ENCODE measurements at regions not wholly inside any gene's neighbourhood (a gene's known extent, or its start where the extent isn't known, plus 50 kb on each side); places are given as distances from the start of the nearest gene placed in this dataset.

DNA sequence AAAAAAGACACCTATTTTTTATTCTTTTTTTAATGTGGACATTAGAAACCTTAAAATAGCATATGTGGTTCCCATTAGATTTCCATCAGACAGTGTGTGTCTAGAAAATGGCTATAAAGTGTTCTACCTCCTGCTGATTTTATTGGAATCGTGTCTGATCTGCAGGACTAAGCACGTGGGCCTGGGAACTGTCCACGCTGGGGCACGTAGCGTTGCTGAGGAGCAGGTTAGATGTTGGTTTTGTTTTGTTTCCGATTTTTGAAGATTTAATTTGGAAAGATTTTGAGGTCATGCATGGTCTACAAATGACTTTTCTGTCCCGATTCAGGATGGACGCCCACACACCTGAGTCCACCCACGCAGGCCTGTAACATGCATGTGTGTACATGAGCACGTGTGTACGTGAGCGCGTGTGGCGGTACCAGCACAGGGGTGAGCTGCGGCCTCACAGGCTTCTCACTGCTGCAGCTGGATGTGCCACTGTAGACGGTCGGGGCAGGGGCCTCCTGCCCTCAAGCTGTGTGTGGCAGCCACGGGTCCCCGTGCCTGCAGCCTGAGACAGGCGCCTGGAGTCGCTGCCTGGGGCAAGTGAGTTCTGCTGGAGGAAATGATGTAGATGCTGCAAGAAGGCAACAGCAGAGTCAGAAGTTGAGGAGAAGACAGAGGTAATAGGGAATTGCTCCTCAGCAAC lies 99.7 kb upstream of the CTDP1 start:
- Histone ChIP-seq H4K20me1 (ENCODE audit: insufficient read depth, low read length) (no peaks in the 10 kb centered on the region), H3K36me3 (ENCODE audit: insufficient read depth, low read length) (no peaks in the 10 kb centered on the region), H2AFZ (ENCODE audit: low read length) (no peak overlapping the region), H3K9me2 (ENCODE audit: insufficient read depth, low read length) (no peaks in the 10 kb centered on the region), H3K9me3 (ENCODE audit: low read length) (no peaks in the 10 kb centered on the region), H3K79me2 (ENCODE audit: insufficient read depth, low read depth, low read length) (no peaks in the 10 kb centered on the region), H3K4me3 (ENCODE audit: low read depth, low read length, poor library complexity, severe bottlenecking) (no peak overlapping the region), H3K4me1 (ENCODE audit: insufficient read depth, low read length, poor library complexity, severe bottlenecking) (no peaks in the 10 kb centered on the region), H3K27ac (ENCODE audit: low read depth, low read length, poor library complexity, severe bottlenecking) (no peak overlapping the region), H3K4me2 (ENCODE audit: low read length) (no peak overlapping the region)
- POLR2A ChIA-PET: no interaction called here
- no peak for DNase-seq (ENCODE audit: low spot score)
- BruUV-seq (replicated peaks): no TSS peak
- no peak for TF ChIP-seq EZH2phosphoT487 (IDR thresholded peaks at IDR 0.05; ENCODE audit: borderline replicate concordance, low read depth, low read length)
- TF ChIP-seq CTCF (conservative IDR thresholded peaks at IDR 0.05; ENCODE audit: low read length): no peak
- intact Hi-C loops (cut with micrococcal nuclease; ENCODE audit: unreplicated experiment): no loop called here
- CTCF ChIA-PET (ENCODE audit: unreplicated experiment): no interaction called here

DNA sequence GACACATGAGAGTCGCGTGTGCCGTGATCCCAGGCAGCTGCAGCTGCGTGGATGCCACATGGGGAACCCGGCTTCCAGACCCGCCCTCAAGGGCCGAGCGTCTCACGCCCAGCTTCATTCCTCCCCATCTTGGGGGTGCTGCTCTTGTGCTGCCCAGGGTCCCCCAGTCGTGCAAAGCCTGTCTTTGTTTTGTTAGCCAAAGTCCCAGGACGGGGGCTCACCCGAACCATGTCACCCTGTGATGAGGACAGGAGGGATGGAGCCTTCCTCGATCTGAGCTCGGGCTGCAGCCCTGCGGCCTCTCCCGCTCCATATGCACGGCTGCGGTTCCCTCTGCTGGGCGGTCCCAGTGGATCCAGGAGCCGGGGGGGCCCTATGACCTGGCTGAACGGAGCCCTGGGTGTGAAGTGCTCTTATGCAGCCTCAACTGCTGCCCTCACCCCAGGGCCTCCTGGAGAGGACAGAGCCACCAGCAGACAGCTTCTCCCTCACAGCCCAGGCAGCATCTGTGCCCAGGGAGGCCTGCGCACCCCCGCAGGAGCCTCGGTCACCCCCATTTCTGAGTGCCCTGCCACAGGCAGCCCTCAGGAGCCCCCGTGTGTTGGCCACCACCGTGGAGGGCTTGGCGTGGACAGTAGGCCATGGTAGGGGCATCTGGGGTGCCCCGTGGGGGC lies 99.0 kb upstream of the CTDP1 start:
- no peaks in the 10 kb centered on the region for H3K4me1 ChIP-seq (ENCODE audit: insufficient read depth, low read length, poor library complexity, severe bottlenecking)
- no peaks in the 10 kb centered on the region for H3K9me3 ChIP-seq (ENCODE audit: low read length)
- H3K4me2 ChIP-seq (ENCODE audit: low read length): no peak overlapping the region
- no peak overlapping the region for H2AFZ ChIP-seq (ENCODE audit: low read length)
- BruUV-seq (replicated peaks): no TSS peak
- H4K20me1 ChIP-seq (ENCODE audit: insufficient read depth, low read length): no peaks in the 10 kb centered on the region
- ChIA-PET POLR2A (interaction anchor here (0.6 kb wide), 1 partner anchor 376 kb away, joined by 4 read pairs; no protein-coding TSS in a partner anchor), CTCF (ENCODE audit: unreplicated experiment) (no interaction called here)
- H3K9me2 ChIP-seq (ENCODE audit: insufficient read depth, low read length): no peaks in the 10 kb centered on the region
- no peaks in the 10 kb centered on the region for H3K79me2 ChIP-seq (ENCODE audit: insufficient read depth, low read depth, low read length)
- intact Hi-C loops (cut with micrococcal nuclease; ENCODE audit: unreplicated experiment): no loop called here
- H3K27ac ChIP-seq (ENCODE audit: low read depth, low read length, poor library complexity, severe bottlenecking): no peak overlapping the region
- TF ChIP-seq CTCF (conservative IDR thresholded peaks at IDR 0.05; ENCODE audit: low read length): no peak
- TF ChIP-seq EZH2phosphoT487 (IDR thresholded peaks at IDR 0.05; ENCODE audit: borderline replicate concordance, low read depth, low read length): no peak
- H3K36me3 ChIP-seq (ENCODE audit: insufficient read depth, low read length): no peaks in the 10 kb centered on the region
- no peak for DNase-seq (ENCODE audit: low spot score)
- no peak overlapping the region for H3K4me3 ChIP-seq (ENCODE audit: low read depth, low read length, poor library complexity, severe bottlenecking)

GRCh38 chr18:79581406-79581805 lies 98.2 kb upstream of the CTDP1 start:
- TF ChIP-seq CTCF (conservative IDR thresholded peaks at IDR 0.05; ENCODE audit: low read length): no peak
- no peak for TF ChIP-seq EZH2phosphoT487 (IDR thresholded peaks at IDR 0.05; ENCODE audit: borderline replicate concordance, low read depth, low read length)
- no peak for DNase-seq (ENCODE audit: low spot score)
- no peaks in the 10 kb centered on the region for H3K4me1 ChIP-seq (ENCODE audit: insufficient read depth, low read length, poor library complexity, severe bottlenecking)
- no peaks in the 10 kb centered on the region for H4K20me1 ChIP-seq (ENCODE audit: insufficient read depth, low read length)
- H2AFZ ChIP-seq (ENCODE audit: low read length): no peak overlapping the region
- BruUV-seq (replicated peaks): no TSS peak
- no peak overlapping the region for H3K27ac ChIP-seq (ENCODE audit: low read depth, low read length, poor library complexity, severe bottlenecking)
- H3K4me3 ChIP-seq (ENCODE audit: low read depth, low read length, poor library complexity, severe bottlenecking): no peak overlapping the region
- intact Hi-C loops (cut with micrococcal nuclease; ENCODE audit: unreplicated experiment): no loop called here
- H3K9me3 ChIP-seq (ENCODE audit: low read length): no peaks in the 10 kb centered on the region
- H3K79me2 ChIP-seq (ENCODE audit: insufficient read depth, low read depth, low read length): no peaks in the 10 kb centered on the region
- ChIA-PET POLR2A (interaction anchor here (0.6 kb wide), 1 partner anchor 376 kb away, joined by 4 read pairs; no protein-coding TSS in a partner anchor), CTCF (ENCODE audit: unreplicated experiment) (no interaction called here)
- no peaks in the 10 kb centered on the region for H3K9me2 ChIP-seq (ENCODE audit: insufficient read depth, low read length)
- H3K4me2 ChIP-seq (ENCODE audit: low read length): no peak overlapping the region
- H3K36me3 ChIP-seq (ENCODE audit: insufficient read depth, low read length): no peaks in the 10 kb centered on the region

Measured in OCI-LY7 (cell line).